ENCODE measurements at regions not wholly inside any gene's neighbourhood (a gene's known extent, or its start where the extent isn't known, plus 50 kb on each side); places are given as distances from the start of the nearest gene placed in this dataset.

GRCh38 chrX:137366018-137366633 lies 199.8 kb upstream of the ZIC3 start:
- DNase-seq, result no peak

GRCh38 chrX:137363559-137363958 lies 202.4 kb upstream of the ZIC3 start:
- DNase-seq, result no peak

GRCh38 chrX:137362583-137362982 lies 203.3 kb upstream of the ZIC3 start:
- DNase-seq, result no peak

GRCh38 chrX:137354851-137355250 lies 211.1 kb upstream of the ZIC3 start:
- DNase-seq, result no peak

- DNase-seq, result no peak
Measured at GRCh38 chrX:137353404-137353803, 212.5 kb upstream of the ZIC3 start.

GRCh38 chrX:137352101-137352660 lies 213.7 kb upstream of the ZIC3 start:
- DNase-seq, result no peak

- no peak for DNase-seq
Measured at GRCh38 chrX:137342969-137343368, 223.0 kb upstream of the ZIC3 start.

- DNase-seq, result no peak
Measured at GRCh38 chrX:137313627-137314026, 252.3 kb upstream of the ZIC3 start.

- no peak for DNase-seq
Measured at GRCh38 chrX:137305404-137305803, 260.5 kb upstream of the ZIC3 start.

GRCh38 chrX:137297167-137297566 lies 263.4 kb upstream of the GPR101 start:
- DNase-seq, result no peak

- no peak for DNase-seq
Measured at GRCh38 chrX:137290011-137290410, 256.2 kb upstream of the GPR101 start.

- DNase-seq, result no peak
Measured at GRCh38 chrX:137287191-137287590, 253.4 kb upstream of the GPR101 start.

- DNase-seq, result no peak
Measured at GRCh38 chrX:137286423-137286822, 252.6 kb upstream of the GPR101 start.

GRCh38 chrX:137278825-137279224 lies 245.0 kb upstream of the GPR101 start:
- no peak for DNase-seq

- DNase-seq, result no peak
Measured at GRCh38 chrX:137263374-137263773, 229.6 kb upstream of the GPR101 start.

GRCh38 chrX:137245183-137245582 lies 211.4 kb upstream of the GPR101 start:
- no peak for DNase-seq

- no peak for DNase-seq
Measured at GRCh38 chrX:137236837-137237236, 203.0 kb upstream of the GPR101 start.

- no peak for DNase-seq
Measured at GRCh38 chrX:137234651-137235402, 201.0 kb upstream of the GPR101 start.

- DNase-seq, result no peak
Measured at GRCh38 chrX:137233478-137233877, 199.7 kb upstream of the GPR101 start.

- DNase-seq, result peak; percentile 74
Measured at GRCh38 chrX:137227151-137227550, 193.4 kb upstream of the GPR101 start.

- DNase-seq, result no peak
Measured at GRCh38 chrX:137215467-137215866, 181.7 kb upstream of the GPR101 start.

GRCh38 chrX:137212078-137212632 lies 178.4 kb upstream of the GPR101 start:
- no peak for DNase-seq

GRCh38 chrX:137198040-137198439 lies 164.2 kb upstream of the GPR101 start:
- no peak for DNase-seq

- no peak for DNase-seq
Measured at GRCh38 chrX:137195991-137196390, 162.2 kb upstream of the GPR101 start.

Data from tongue (tissue), 1 donor.